HG03108 (cell line): ENCODE measurements at regions not wholly inside any gene's neighbourhood (a gene's known extent, or its start where the extent isn't known, plus 50 kb on each side); places are given as distances from the start of the nearest gene placed in this dataset.

Experiments used
- ATAC-seq: cut with Tn5 transposase; IDR thresholded peaks from one replicate; pipeline ENCODE4 v1.9.1; 2021; ENCODE audit warnings: moderate library complexity; ENCODE audit not compliant: unreplicated experiment

DNA sequence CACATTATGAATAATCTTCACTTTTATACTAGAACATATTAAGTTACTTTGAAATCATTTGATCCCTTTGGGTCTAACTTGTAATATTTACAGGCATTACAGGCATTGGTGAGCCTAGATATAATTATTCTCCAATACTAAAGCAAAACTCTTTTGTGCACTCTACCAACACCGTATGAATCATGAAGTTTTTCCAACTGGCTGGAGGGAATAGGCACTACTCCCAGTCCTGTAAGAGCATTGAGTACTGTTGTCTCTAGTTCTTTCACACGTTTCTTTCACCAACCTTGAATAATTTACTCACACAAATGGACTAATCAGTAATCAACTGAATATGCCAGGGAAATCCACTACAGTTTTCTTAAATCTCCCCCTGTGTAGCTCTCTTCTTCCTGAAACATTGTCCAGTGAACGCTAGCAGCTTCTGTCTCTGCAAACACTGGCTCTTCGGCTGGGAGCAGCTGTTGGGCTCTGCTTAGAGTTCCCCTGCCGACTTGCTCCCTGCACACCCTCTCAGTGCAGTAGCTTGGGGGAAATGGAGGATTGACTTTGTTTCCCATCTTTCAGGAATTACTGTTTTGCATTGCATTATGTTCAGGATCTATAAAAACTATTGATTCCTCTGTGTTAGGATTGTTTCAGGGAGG, 476.7 kb downstream of the RFC3 start:
- no peak for ATAC-seq

DNA sequence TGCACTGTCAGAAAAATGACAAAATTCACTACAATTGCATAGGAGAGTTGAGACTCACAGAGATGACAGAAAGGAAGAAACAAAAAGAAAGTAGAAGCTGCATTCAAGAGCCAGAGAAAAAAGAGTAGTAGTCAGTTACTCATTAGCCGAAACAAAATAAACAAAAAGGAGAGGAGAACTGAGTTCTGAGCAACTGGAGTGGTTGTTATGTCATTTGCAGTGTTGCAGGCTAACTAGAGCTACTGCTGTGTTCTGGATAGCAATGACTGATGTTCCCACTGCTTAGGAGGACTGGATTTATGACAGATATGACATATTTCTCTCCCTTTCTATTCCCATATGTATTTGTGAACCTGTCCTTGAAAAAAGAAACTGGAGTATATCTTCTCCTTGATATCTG, 482.6 kb downstream of the RFC3 start:
- no peak for ATAC-seq

DNA sequence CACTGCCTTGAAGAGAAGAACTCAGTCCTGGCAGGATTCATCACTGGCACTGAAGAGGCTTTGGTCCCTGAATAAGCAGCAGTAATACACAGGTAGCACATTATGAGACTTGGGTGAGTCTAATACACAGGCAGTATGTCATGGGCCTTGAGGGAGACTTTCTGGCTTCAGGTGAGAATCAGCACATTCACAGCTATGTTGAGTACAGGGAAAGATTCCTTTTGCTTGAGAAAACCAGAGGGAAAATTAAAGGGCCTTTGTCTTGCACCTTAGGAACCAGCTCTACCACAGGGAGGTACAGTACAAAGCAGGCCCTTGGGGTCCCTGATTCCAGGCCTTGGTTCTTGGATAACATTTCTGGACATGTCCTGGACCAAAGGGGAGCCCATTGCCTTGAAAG, 484.6 kb downstream of the RFC3 start:
- no peak for ATAC-seq

DNA sequence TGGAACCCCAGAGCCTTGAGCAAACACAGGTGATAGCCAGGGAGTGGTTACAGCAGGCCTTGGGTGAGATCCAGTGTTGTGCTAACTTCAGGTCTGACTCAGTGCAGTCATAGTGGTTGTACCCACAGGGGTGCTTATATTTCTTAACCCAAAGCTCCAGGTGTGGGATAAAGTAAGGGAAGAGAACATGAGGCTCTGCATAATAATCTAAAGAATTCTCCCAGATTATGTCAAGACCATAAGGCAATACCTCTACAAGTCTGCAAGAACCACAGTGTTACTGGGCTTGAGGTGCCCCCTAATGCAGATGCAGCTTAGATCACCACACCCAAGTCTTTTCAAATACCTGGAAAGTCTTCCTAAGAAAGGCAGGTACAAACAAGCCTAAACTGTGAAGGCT, 485.4 kb downstream of the RFC3 start:
- ATAC-seq = no peak

DNA sequence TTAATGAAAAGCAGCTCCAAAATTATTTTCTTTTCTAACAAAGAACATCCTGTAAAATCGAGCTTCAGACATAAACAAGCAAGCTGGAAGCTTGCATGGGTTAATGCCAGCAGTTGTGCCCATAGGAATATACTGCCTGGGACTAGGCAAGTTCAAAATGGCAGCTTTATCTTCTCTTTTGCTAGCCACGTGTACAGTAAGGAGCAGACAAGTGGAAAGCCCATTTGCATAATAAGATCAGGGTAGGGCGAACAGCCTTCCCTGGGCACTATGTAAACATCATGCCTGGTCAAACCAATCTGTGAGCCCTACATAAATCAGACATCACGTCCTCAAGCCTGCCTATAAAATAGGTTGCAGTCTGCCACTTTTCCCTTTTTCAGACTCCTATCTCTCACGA, 489.7 kb downstream of the RFC3 start:
- no peak for ATAC-seq

DNA sequence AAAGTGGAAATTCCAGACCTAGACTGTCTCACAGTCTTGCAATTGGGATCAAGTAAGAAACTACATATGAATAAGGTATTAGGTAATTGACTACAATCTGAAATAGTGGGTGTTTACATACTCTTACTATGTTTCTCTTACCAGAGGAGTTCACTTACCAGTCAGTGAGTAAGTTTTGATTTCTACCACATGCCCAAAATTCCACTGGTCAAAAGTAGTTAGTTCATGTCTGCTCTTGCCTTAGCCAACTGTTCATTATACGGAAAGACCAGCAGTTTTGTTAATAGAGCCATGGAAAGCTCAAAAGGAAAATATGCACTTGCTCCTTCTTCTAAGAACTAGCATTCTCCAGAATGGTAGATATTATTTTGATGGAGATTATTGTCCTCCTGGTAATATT, 490.8 kb downstream of the RFC3 start:
- ATAC-seq = no peak

DNA sequence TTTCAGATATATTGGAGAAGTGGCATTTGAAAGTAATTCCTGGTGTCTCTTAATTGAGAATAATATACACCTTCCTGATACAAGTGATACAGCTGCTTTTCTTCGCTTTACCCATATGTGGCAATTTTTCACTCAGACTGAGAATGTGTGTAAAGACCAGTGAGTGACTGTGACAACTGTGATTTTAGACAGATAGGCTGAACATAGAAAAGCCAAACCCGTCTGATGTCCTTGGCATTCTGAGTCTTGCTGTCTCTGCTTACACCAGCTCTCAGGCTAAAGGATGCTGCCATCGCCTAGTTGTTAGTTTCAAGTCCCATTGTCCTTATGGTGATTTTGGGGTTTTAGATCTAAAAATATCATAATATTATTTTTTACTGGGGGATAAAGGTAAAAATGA, 492.6 kb downstream of the RFC3 start:
- ATAC-seq = no peak

DNA sequence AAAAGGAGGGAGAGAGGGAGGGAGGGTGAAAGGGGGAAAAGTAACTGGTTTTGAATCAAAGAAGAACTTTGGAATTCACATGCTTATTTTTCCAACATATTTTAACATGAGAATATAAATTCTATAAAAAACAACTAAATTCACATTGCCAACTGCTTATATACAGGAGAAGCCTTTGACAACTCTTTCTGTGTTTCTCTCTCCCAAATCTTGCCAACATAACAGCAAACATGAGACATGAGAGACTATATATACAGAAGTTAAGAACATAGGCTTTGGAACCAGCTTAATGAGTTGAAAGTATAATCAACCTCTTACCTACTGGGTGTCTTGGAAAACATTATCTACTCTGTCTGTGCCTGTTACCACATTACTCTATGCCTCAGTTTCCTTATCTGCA, 493.3 kb downstream of the RFC3 start:
- no peak for ATAC-seq

DNA sequence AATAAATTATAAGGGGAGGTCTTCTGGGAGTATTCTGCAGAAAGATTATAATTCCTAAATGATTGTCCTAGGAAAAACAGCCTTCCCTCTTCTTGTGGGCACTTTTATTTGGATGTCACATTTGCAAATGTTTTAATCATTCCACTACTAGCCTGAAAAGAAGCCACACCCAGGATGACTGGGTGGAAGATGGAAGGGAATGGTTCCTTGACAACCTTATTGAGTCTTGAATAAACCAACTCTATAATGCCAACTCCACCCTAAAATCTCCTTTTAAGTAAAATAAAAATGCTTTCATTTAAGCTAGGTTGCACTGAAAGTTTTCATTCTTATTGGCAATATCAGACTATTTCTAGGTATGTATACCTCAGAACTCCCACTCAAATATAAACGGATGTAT, 494.6 kb downstream of the RFC3 start:
- no peak for ATAC-seq

DNA sequence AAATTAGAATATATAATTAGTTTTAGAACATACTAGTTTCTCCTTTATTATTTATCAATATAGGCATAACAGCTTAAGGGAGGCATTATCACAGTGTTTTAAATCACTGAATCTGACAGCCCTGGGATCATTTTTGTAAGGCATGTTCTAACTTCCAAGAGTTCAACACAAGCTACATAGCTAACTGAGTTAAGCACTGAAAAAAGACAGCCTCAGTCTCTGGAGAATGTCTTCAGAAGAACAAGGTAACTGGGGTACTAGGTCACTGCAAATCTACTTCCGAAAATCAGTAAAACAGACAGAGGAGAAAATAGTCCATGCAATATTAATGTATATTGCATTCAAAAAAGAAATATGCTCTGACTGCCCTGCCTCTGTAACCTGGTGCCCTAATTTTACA, 502.1 kb downstream of the RFC3 start:
- no peak for ATAC-seq

DNA sequence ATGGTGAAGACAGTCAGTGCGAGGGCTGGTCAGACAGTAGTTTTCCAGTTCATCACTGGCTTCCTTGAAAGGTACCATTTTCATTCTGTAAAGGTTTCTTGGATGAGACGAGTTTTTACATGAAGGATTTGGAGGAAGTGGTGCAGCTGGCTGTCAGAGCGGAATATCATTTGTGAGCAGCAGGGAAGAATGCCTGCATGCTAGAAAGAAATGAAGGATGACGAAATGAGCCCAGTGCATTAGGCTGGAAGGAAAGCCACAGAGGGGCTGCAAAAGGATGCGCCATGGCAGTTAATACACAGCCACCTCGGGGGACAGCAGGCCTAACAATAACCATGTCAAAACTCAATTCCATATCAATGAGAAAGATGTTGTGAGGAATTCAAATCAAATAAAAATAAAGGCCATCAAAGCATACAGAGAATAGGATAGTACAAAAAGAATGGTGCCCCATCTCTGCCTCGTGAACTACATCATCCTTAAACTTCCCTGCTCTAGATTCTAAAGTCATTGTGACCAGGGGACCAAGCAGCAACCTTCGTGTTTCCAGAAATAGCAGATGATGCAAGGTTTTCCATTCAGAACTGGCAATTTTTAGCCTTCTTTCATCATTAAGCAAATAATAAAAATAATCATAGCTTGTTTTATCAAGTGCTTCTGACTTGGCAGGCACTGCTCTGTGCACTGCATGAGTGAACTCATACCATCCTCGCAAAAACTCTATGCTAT, 504.2 kb downstream of the RFC3 start:
- no peak for ATAC-seq

DNA sequence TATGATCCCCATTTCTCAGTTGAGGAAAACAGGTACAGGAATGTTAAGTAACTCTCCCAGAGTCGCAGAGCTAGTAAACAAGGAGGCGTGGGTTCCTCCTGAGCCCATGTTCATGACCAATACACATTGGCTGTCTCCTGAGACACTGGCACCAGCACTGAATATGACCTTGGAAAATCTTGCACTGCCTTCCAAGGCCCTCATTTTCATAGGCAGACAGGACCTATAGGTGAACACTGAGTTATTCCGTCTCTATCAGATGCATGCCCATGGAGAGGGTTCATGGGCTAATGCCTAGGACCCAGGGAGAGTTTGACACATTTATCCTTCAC, 504.8 kb downstream of the RFC3 start:
- ATAC-seq = no peak

DNA sequence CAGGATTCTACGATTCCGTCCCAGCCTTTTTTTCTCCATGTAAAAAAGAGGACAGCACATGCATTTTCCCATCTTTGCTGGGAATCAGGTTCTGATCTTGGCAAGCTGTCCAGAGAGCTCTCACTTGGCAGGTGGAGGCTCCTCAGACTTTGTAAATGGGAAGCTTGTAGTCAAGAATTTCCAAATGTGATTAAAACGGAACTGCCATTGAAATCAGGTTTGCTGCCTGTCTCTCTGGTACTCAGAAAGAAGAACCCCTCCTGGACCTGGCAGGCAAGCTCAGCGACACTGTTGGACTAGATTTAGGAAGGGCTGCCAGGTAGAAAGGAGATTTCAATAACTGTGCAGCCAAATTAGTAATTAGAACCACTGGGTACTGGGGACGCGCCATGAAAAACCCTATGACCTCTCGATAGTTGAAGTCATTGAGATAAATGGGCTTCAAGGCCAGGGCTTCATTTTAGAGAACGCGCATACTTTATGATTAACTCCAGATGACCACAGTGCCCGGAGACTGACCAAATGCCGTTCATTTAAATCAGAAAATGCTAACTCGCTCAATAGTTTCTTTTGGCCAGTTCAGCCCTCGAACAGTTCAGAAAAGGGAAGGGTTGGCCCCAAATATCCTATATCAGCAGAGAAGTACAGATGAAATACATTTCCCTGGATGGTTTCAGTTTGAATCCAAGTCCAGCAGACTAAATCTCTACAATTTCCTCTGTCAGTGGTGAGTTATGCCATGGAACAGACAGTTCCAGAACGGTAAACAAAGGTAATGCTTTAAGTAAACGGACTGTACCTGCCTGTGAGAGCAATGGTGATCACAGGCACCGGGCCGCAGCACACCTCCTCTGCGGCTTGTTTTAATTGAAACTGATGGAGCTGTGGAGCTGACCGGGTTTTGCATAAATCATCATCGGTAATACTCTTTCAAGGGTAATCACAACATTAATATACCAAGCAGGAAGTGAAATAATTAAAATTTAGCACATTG, 517.4 kb downstream of the RFC3 start:
- ATAC-seq = no peak

DNA sequence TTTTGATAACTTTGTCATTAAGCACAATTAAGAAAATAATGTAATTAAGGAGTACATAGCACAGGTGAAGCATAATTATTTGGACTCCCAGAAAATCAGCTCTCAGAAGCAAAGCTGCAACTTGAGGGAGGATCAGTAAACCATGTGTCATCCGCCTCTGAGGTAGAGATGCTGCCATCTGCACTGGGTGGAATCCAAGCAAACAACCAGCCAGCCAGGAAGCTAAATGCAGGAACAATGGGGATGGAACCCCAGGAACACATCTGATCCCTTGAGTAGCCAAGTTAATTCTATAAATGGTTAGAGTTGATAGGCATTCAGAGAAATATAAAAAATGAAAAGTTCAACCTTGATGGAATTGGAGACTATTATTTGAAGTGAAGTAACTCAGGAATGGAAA, 520.2 kb downstream of the RFC3 start:
- ATAC-seq = no peak

DNA sequence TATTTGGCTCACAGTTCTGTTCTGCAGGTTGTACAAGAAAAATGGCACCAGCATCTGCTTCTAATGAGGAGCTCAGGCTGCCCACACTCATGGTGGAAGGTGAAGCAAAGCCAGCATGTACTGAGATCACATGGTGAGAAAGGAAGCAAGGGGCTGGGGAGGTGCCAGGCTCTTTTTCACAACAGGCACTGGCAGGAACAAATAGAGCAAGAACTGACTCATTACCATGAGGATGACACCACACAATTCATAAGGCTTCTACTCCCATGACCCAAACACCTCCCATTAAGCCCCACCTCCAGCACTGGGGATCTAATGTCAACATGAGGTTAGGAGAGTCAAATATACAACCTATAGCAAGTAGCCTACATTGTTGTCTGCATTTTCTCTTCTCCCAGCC, 522.6 kb downstream of the RFC3 start:
- no peak for ATAC-seq

DNA sequence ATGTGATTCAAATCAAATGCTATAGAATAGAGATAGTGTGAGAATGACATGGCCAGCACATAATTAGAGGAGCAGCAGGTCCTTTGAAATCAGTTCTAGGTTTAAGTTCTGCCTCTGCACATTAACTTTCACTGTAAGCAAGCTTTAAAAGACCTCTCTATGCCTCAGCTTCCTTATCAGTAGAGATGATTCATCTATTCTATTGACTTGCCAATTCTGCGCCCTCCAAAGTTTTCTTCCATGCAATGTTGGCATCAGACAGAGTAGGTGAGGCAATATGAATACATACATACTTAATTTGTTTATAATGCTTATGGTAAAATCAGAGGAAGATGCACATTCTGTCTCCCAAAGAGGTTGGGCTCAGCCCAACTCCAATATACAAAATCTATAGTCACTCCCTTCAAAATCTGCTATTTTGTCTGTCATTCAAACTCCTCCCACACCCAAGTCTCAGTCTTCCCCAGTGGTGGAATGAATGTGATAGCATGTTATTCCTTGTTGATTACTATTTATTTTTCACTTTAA, 525.5 kb downstream of the RFC3 start:
- ATAC-seq = no peak

DNA sequence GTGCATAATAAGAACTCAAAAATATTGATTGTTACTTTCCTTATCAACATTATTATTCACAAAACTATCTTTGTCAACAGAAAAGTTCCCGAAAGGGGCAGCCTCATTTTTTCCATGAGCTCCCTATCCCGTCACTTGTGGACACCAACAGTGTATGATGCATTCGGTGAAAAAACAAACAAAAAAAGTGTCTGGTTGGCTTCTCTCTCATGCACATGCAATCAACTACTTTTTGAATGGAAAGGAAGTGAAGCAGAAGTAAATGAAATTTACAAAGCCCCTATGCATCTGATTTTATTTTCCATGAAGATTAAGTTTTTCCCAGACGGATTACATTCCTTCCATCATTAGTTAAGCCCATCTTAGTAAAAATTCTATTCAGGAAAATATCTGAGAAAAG, 526.9 kb downstream of the RFC3 start:
- no peak for ATAC-seq

DNA sequence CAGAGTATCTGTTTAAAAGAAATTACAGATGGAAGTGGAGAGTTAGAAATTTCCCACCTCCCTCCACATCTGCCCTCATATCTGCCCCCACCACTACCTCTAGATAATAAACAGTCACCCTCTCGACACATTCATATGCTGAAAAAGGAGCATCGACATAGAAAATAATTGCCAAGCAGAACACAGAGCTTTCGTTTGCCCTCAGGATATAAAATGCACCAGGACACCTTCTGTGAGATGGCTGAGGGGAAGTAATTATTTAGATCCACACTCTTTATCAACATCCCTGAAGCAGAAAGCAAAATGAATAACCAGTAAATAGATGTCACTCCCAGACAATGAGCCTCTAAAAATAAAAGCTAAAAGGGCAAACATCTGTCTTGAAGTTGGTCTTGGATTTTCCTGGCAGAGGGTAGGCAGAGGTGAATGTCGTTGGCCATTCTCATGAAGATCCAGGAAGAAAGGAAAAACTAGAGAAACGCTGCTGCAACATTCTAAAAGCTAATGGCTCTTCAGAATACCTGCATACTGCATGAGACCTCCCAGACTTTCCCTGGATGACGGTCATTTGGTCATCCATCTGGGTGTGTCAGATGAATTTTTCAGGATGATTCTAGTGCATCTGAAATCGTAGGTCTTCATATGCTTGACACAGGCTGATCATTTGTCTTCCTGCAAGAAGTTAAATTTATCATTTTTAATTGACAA, 527.5 kb downstream of the RFC3 start:
- no peak for ATAC-seq

DNA sequence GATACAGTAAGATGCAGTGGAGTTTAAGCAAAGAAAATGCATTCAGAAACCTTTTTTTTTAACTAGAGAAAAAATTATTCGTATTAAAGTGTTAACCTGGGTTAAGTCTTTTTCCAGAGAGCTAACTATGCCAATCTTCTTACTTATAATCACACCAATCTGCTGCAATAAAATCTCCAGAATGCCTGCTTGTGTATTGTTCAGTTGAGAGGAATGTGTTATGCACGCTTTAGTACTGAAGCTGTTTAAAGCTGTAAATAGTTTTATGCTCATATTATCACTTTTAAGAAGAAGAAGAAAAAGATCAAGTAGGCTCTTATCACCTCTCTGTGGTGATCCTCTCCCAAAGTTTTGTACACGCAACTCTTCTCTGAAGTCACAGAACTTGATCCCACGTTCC, 528.7 kb downstream of the RFC3 start:
- no peak for ATAC-seq

DNA sequence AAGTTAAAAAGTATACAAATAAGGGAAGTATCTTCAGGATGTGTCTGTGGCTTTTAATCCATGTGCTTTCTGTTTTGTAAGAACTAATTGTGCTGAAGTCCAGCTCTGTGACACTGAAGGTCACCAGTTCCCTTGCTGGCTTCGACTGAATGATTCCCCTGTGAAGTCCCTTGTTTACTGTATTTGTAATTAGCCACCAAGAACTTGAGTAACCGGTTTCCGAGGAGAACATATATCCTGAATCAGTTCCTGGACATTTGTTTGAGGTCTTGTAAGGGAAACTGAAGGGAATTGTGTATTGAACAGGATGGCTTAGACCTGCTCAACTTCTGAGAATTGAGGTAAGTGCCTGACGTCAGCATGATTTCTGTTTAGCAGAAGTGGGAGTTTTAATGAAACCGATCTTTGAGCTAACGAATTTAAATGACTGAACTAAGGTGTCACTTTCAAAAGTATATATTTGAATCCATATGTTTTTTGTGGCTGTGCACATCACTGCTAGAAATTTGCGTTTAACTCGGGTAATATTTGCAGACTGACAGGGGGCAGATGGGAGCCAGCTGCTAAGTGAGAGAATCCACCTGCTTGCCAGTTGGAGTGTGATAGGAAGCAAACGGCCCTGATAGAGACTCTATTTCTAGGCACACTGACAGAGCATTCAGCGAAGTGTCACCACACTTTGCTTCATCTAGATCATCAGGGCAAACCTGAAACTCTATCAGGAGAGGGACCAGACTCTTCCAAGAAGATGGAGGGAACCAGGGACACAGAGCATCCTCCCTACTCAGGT, 530.0 kb downstream of the RFC3 start:
- ATAC-seq = no peak
